Dendritic cell treated with granulocyte-macrophage colony-stimulating factor and Interleukin-4, amounts not matched to agents 40 ng/mL and 50 ng/mL, for 4 days (primary cell): ENCODE measurements at regions not wholly inside any gene's neighbourhood (a gene's known extent, or its start where the extent isn't known, plus 50 kb on each side); places are given as distances from the start of the nearest gene placed in this dataset.

Experiments used
- H3K27ac Mint-ChIP-seq: one replicate; pipeline ENCODE4 v1.8.0; 2022; ENCODE audit warnings: mild to moderate bottlenecking, mixed read lengths
- H3K27me3 Mint-ChIP-seq: one replicate; pipeline ENCODE4 v1.8.0; 2022; ENCODE audit warnings: mild to moderate bottlenecking, mixed read lengths
- H3K36me3 Mint-ChIP-seq: one replicate; pipeline ENCODE4 v1.8.0; 2022; ENCODE audit warnings: low read depth, mixed read lengths
- H3K4me1 Mint-ChIP-seq: one replicate; pipeline ENCODE4 v1.8.0; 2022; ENCODE audit warnings: low read depth, mixed read lengths
- H3K4me3 Mint-ChIP-seq: one replicate; pipeline ENCODE4 v1.8.0; 2022; ENCODE audit warnings: mild to moderate bottlenecking, moderate library complexity, mixed read lengths
- H3K9me3 Mint-ChIP-seq: one replicate; pipeline ENCODE4 v1.8.0; 2022; ENCODE audit warnings: mixed read lengths
- intact Hi-C: fragments of 100-400 bp; cut with micrococcal nuclease; formaldehyde crosslinking; loops from one replicate; pipeline ENCODE4 v1.15.0; 2022

GRCh38 chr3:178382449-178383061, 153.7 kb upstream of the KCNMB2 start:
- no peak overlapping the region for H3K27ac Mint-ChIP-seq

DNA sequence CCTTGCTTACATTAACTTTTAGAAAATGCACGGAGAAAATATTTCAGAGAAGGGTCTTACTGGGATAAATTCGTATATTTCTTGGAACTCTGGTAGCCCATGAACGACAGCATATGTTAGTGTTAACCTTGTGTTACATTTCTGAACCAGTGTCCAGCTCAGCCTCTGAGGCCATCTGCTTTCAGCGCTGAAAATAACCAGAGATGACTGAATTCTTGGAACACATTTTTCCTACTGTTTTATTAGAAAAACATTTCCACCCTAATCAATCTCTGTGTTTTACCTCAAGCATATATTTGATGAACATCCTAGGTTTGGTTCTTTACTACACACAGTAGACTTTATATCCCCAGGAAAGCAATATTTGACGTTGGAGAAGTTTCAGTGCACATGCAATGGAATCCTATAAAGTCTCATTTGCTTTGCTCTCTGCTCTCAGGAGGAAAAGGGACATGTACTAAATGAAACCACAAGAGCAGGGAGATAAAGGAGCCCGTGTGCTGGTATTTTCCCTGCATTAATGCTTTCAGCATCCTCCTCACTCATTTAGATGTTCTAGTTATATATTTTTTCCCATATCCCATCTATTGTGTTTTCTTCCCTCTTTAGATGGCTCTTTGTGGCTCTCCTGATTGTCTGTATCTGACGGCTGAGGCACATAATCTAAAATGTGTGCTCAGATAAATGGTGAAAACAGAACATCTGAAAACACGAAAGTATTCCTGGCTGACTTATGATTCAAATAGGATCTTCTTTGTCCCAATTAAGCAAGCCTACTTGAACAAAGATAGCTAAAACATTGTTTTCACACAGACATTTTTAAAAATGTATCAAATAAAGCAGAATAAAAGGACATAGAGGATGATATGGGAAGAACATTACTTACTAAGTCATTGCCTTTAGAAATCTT, 151.7 kb upstream of the KCNMB2 start:
- H3K9me3 Mint-ChIP-seq, result no peaks in the 10 kb centered on the region
- no peaks in the 10 kb centered on the region for H3K4me1 Mint-ChIP-seq
- H3K27me3 Mint-ChIP-seq, result no peaks in the 10 kb centered on the region
- H3K27ac Mint-ChIP-seq, result no peak overlapping the region
- intact Hi-C loops, result loop anchor here (5.0 to 10.0 kb wide), 2 partner anchors 1332 to 1510 kb away; no protein-coding TSS in a partner anchor
- H3K36me3 Mint-ChIP-seq, result no peaks in the 10 kb centered on the region
- no peak overlapping the region for H3K4me3 Mint-ChIP-seq

More at GRCh38 chr3:178382449-178383061, 153.7 kb upstream of the KCNMB2 start:
- H3K9me3 Mint-ChIP-seq, result no peaks in the 10 kb centered on the region
- H3K4me1 Mint-ChIP-seq, result no peaks in the 10 kb centered on the region
- no peaks in the 10 kb centered on the region for H3K36me3 Mint-ChIP-seq
- H3K27me3 Mint-ChIP-seq, result no peaks in the 10 kb centered on the region
- intact Hi-C loops, result loop anchor here (10.0 kb wide), 1 partner anchor 1508 kb away; no protein-coding TSS in a partner anchor
- H3K4me3 Mint-ChIP-seq, result no peak overlapping the region

DNA sequence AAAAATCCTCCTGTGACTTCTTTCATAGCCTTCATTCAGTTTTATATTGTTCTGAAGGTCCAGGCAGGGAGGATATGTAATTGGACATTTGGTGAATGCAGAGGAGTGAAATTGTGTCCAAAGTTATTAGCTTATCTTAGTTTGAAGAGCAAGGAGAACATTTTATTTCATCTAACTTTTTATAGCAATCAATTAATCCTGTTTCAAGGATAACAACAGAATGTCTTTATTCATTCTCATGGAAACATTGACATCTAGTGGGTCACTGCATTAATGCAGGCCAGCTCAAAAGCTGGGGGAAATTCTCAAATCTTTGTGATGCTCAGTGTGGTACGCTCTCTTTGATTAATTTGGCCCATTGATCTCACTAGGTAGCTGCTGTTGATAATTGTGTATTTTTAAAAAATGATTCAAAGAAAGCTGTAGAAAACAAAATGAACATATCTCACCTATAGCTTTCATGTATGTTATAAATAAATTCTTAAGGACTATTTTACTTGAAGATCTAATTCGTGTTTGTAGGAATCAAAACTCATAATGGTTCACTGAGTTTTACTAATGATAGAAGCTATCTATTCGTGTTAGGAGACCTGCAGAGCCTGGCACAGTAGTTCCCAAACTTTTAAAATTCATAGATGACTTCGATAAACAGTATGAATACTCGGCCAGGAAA, 150.8 kb upstream of the KCNMB2 start:
- H3K36me3 Mint-ChIP-seq, result no peaks in the 10 kb centered on the region
- H3K4me3 Mint-ChIP-seq, result no peak overlapping the region
- H3K9me3 Mint-ChIP-seq, result no peaks in the 10 kb centered on the region
- intact Hi-C loops, result loop anchor here (5.0 to 10.0 kb wide), 2 partner anchors 1333 to 1511 kb away; no protein-coding TSS in a partner anchor
- no peak overlapping the region for H3K27ac Mint-ChIP-seq
- H3K27me3 Mint-ChIP-seq, result no peaks in the 10 kb centered on the region
- H3K4me1 Mint-ChIP-seq, result no peaks in the 10 kb centered on the region

GRCh38 chr3:178386401-178386800, 149.8 kb upstream of the KCNMB2 start:
- H3K27ac Mint-ChIP-seq, result no peak overlapping the region
- no peaks in the 10 kb centered on the region for H3K36me3 Mint-ChIP-seq
- H3K4me1 Mint-ChIP-seq, result no peaks in the 10 kb centered on the region
- H3K4me3 Mint-ChIP-seq, result no peak overlapping the region
- intact Hi-C loops, result loop anchor here (5.0 to 10.0 kb wide), 2 partner anchors 1334 to 1512 kb away; no protein-coding TSS in a partner anchor
- no peaks in the 10 kb centered on the region for H3K9me3 Mint-ChIP-seq
- H3K27me3 Mint-ChIP-seq, result no peaks in the 10 kb centered on the region

DNA sequence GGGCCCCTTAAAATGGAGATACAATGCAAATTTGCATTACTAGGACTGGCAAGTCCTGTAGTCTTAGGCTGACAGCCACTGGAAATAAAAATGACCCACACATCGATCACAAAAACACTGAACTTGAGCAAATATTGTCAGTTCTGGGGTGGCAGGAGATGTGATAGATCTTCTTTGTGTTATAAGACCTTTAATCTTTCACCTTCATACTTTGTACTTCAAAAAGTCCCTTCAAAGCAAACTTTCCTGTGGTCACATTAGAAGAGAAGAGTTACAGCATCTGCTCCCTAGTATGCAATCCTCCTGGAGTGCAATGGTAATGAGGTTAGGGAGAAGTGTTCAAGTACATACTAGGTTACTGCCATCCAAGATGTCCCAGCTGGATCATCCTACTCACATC, 149.4 kb upstream of the KCNMB2 start:
- Mint-ChIP-seq H3K4me3 (no peak overlapping the region), H3K27me3 (no peaks in the 10 kb centered on the region), H3K36me3 (no peaks in the 10 kb centered on the region), H3K27ac (no peak overlapping the region), H3K9me3 (no peaks in the 10 kb centered on the region), H3K4me1 (no peaks in the 10 kb centered on the region)
- intact Hi-C loops, result loop anchor here (5.0 to 10.0 kb wide), 2 partner anchors 1335 to 1512 kb away; no protein-coding TSS in a partner anchor

GRCh38 chr3:178388473-178388872, 147.8 kb upstream of the KCNMB2 start:
- Mint-ChIP-seq H3K4me3 (no peak overlapping the region), H3K4me1 (no peaks in the 10 kb centered on the region), H3K27ac (no peak overlapping the region), H3K27me3 (no peaks in the 10 kb centered on the region), H3K36me3 (no peaks in the 10 kb centered on the region), H3K9me3 (no peaks in the 10 kb centered on the region)
- intact Hi-C loops, result loop anchor here (5.0 to 10.0 kb wide), 2 partner anchors 1336 to 1514 kb away; no protein-coding TSS in a partner anchor

DNA sequence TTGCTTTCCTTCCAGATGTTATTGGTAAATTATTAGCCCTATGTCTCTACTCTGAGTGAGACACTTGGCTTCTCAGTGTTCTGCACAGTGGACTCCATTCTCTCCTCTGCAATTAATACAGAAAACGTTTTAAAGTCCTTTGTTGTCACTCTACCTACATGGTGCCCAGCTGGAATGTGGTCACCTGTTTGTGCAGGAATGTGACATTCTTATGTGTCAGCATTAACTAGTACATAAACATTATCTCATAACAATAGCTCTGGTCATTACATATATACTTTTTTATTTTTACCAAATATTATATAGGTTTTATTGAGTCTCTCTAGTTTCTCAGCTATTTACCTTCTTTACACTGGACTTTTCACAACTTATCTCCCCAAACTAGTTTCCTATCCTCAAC, 147.0 kb upstream of the KCNMB2 start:
- H3K4me1 Mint-ChIP-seq, result no peaks in the 10 kb centered on the region
- H3K27ac Mint-ChIP-seq, result no peak overlapping the region
- H3K4me3 Mint-ChIP-seq, result no peak overlapping the region
- H3K9me3 Mint-ChIP-seq, result no peaks in the 10 kb centered on the region
- no peaks in the 10 kb centered on the region for H3K36me3 Mint-ChIP-seq
- intact Hi-C loops, result loop anchor here (5.0 to 10.0 kb wide), 2 partner anchors 1337 to 1514 kb away; no protein-coding TSS in a partner anchor
- H3K27me3 Mint-ChIP-seq, result no peaks in the 10 kb centered on the region

- intact Hi-C loops, result no loop called here
- no peaks in the 10 kb centered on the region for H3K9me3 Mint-ChIP-seq
- no peaks in the 10 kb centered on the region for H3K4me1 Mint-ChIP-seq
- H3K36me3 Mint-ChIP-seq, result no peaks in the 10 kb centered on the region
- no peaks in the 10 kb centered on the region for H3K27me3 Mint-ChIP-seq
- H3K4me3 Mint-ChIP-seq, result no peak overlapping the region
- no peak overlapping the region for H3K27ac Mint-ChIP-seq
These were observed 143.7 kb upstream of the KCNMB2 start for GRCh38 chr3:178392511-178392926.

GRCh38 chr3:178393146-178393545, 143.1 kb upstream of the KCNMB2 start:
- H3K27me3 Mint-ChIP-seq, result no peaks in the 10 kb centered on the region
- no peaks in the 10 kb centered on the region for H3K4me1 Mint-ChIP-seq
- no peaks in the 10 kb centered on the region for H3K9me3 Mint-ChIP-seq
- no peak overlapping the region for H3K4me3 Mint-ChIP-seq
- H3K36me3 Mint-ChIP-seq, result no peaks in the 10 kb centered on the region
- intact Hi-C loops, result no loop called here
- no peak overlapping the region for H3K27ac Mint-ChIP-seq

DNA sequence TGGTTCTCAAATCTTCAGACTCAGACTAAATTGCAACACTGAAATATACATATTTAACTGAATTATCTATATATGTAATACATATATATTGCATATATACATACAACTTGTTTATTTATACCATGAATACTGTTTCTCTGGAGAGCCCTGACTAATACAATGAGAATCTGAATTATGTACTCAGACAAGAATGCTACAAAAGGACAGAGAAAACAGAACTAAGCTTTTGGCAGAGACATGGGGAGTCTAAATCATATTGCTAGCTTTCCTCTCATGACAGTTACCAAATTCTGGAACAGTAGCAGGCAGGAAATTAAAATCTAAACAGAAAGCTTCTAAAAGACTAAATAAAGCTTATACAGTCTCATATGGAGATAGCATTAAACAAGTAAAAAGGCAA, 142.4 kb upstream of the KCNMB2 start:
- H3K27ac Mint-ChIP-seq, result no peak overlapping the region
- H3K36me3 Mint-ChIP-seq, result no peaks in the 10 kb centered on the region
- H3K9me3 Mint-ChIP-seq, result no peaks in the 10 kb centered on the region
- no peak overlapping the region for H3K4me3 Mint-ChIP-seq
- no peaks in the 10 kb centered on the region for H3K4me1 Mint-ChIP-seq
- H3K27me3 Mint-ChIP-seq, result no peaks in the 10 kb centered on the region
- intact Hi-C loops, result no loop called here

DNA sequence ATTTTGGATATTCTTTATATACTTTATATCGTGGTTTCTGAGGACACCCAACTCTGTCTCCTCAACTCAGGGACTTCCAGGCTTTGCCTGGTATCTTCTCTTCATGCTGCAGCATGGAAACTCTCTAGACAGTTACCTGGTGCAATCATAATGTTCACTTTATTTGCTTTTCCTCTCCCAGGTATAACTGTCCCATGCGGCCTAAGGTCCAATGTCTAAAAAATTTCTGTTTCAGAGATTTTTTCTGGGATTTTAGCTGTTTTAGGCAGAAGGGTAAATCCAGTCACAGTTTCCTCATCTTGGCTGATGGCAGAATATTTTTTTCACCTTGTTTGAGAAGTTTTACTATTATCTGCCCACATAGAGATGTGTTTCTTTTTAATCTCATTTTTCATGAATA, 139.9 kb upstream of the KCNMB2 start:
- Mint-ChIP-seq H3K27ac (no peak overlapping the region), H3K4me1 (no peaks in the 10 kb centered on the region), H3K4me3 (no peak overlapping the region), H3K9me3 (peaks cover 10% of the 10 kb centered on the region), H3K36me3 (no peaks in the 10 kb centered on the region), H3K27me3 (no peaks in the 10 kb centered on the region)
- intact Hi-C loops, result no loop called here

- H3K4me1 Mint-ChIP-seq, result no peaks in the 10 kb centered on the region
- peaks cover 10% of the 10 kb centered on the region for H3K9me3 Mint-ChIP-seq
- no peaks in the 10 kb centered on the region for H3K36me3 Mint-ChIP-seq
- intact Hi-C loops, result no loop called here
- no peak overlapping the region for H3K4me3 Mint-ChIP-seq
- H3K27ac Mint-ChIP-seq, result no peak overlapping the region
- no peaks in the 10 kb centered on the region for H3K27me3 Mint-ChIP-seq
These were observed 139.0 kb upstream of the KCNMB2 start for GRCh38 chr3:178397202-178397601.

GRCh38 chr3:178397836-178398235, 138.4 kb upstream of the KCNMB2 start:
- H3K9me3 Mint-ChIP-seq, result peaks cover 10% of the 10 kb centered on the region
- H3K27ac Mint-ChIP-seq, result no peak overlapping the region
- intact Hi-C loops, result no loop called here
- no peak overlapping the region for H3K4me3 Mint-ChIP-seq
- H3K27me3 Mint-ChIP-seq, result no peaks in the 10 kb centered on the region
- H3K36me3 Mint-ChIP-seq, result no peaks in the 10 kb centered on the region
- H3K4me1 Mint-ChIP-seq, result no peaks in the 10 kb centered on the region

DNA sequence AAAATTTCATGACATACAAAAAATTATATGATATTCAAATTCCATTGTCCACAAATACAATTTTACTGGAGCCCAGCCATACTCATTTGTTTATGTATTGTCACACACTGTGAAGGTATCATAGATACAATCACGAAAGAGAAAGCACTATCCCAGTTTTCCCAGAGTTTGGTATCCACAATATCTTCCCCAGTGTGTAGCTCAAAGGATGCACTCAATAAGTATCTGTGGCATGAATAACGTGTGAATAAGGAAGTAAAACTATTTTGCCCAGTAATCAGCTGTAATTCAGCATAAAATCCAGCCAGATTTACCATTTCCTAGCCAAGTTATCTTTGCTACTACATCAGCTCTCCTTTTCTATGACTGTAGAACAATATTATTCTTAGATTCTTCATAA, 131.3 kb upstream of the KCNMB2 start:
- Mint-ChIP-seq H3K4me3 (no peak overlapping the region), H3K27ac (no peak overlapping the region), H3K36me3 (no peaks in the 10 kb centered on the region), H3K4me1 (no peaks in the 10 kb centered on the region), H3K27me3 (no peaks in the 10 kb centered on the region), H3K9me3 (peaks cover 10% of the 10 kb centered on the region)
- intact Hi-C loops, result no loop called here
